ENCODE measurements at regions not wholly inside any gene's neighbourhood (a gene's known extent, or its start where the extent isn't known, plus 50 kb on each side); places are given as distances from the start of the nearest gene placed in this dataset.
"Not testable (repeated sequence)": the region's sequence is repeated elsewhere in the genome, so short reads cannot be mapped to it uniquely, and the experiment has no call there.

- DNase-seq, result no peak
These were observed 353.9 kb upstream of the LMCD1 start for GRCh38 chr3:8147711-8148110.

GRCh38 chr3:8152821-8153418, 348.7 kb upstream of the LMCD1 start:
- DNase-seq, result no peak

- no peak for DNase-seq
These were observed 347.8 kb upstream of the LMCD1 start for GRCh38 chr3:8153800-8154199.

DNA sequence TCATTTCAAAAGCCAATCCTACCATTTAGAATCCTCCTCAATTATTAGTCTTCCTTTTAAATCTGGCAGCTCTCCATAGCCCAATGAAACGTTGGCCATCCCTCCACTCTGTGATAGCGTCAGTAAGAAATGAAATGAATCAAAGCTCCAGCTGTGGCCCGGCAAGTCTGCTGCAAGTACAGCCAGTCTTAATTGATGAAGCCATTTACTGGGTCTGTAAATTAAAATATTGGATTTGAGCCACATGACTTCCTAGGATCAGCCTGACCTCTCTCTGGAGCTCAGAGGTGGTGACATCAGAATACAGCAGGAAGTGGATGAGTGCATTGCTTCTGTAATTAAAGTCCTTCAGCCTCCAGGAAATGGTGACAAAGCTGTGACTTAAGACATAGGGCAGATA, 347.0 kb upstream of the LMCD1 start:
- no peak for DNase-seq

GRCh38 chr3:8156138-8156537, 345.5 kb upstream of the LMCD1 start:
- DNase-seq, result no peak

DNA sequence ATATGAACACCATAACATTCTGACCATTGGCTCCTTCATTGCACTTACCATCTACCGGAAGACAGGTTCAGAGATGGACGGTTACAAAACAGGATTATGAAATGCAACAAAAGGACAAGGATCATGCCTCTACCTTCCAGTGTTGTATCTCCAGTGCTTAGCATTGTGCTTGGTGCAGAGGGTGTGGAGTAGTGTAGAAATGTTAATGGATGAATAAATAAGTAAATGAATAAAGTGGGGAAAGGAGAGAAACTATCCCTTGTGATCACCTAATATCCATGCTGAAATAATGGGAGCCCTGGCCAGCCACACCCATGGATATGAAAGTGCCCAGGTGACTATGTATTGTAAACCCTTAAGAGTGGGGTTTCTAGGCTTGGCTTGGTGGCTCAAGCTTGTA, 344.8 kb upstream of the LMCD1 start:
- no peak for DNase-seq

- no peak for DNase-seq
These were observed 344.0 kb upstream of the LMCD1 start for GRCh38 chr3:8157640-8158039.

GRCh38 chr3:8164145-8164544, 337.5 kb upstream of the LMCD1 start:
- no peak for DNase-seq

DNA sequence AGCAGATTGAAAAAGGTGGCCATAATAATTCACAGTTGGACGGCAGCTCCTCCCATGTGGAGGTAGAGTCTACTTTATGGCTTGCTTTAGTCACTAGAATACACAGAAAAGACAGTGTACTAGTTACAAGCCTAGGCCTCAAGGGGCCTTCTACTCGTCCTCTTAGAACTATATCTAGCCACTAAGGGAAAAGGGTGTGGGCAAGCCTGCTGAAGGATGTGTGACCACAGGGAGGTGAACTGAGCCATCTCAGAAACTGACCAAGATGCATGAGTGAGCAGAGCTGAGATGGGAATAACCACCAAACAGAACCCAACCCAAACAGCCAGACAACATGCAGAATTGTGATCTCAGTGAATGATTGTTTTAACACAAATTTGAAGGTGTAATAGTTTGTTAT, 335.6 kb upstream of the LMCD1 start:
- no peak for DNase-seq

DNA sequence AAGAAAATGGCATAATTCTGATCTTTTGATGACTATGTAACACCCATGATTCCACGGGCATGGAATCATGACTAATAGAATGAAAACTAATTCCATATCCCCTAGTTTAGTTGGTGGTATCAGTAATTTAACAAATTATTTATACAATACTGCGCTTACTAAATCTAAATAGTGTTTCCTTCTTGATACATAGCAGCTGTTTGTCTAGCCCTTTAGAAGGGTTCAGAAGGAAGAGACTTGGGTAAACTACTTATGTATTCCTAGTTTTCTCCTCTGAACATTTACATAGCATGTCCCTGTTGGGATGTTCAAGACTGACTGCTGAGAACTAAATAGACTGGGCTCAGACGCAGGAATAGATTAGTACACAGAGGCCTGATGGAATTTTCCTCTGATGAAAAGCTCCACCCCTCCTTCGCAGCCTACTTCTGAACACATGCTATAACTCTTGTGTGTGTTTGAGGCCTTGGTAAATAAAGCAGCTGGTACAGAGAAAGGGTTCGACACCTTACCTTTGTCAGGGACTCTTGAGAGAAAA, 330.6 kb upstream of the LMCD1 start:
- DNase-seq, result no peak

DNA sequence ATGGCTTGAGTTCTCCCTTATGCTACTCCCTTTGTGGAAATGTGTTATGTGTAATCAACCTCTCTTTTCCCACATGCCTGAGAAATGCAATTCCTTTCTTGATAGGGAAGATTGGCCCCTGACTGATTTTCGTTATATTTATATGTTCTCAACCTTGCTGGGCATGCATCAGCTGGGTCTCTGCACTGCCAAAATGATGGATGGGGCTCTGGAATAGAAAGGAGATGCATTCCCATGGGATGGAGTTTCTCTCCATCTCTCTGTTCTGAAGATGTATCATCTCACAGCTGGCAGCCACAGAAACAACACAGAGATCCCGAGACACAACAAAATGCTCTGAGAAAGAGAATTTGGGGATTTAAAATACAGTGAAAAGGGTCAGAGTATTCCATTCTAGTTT, 327.7 kb upstream of the LMCD1 start:
- DNase-seq, result no peak

DNA sequence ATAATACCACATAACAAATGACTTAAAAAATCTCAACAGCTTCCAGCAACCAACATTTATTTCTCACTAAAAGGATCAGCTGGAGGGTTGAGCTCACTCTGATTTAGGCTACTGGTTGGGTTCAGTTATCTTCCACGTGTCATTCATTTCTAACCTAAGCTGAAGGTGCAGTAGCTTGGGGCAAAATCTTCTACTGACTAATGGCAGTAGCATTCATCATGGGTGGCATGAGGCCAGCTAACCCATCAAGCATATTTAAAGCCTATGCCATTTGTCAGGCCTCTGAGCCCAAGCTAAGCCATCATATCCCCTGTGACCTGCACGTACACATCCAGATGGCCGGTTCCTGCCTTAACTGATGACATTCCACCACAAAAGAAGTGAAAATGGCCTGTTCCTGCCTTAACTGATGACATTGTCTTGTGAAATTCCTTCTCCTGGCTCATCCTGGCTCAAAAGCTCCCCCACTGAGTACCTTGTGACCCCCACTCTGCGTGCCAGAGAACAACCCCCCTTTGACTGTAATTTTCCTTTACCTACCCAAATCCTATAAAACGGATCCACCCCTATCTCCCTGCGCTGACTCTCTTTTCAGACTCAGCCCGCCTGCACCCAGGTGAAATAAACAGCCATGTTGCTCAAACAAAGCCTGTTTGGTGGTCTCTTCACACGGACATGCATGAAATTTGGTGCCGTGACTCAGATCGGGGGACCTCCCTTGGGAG, 324.7 kb upstream of the LMCD1 start:
- DNase-seq, result not testable (repeated sequence)

GRCh38 chr3:8178516-8178915, 323.1 kb upstream of the LMCD1 start:
- DNase-seq, result not testable (repeated sequence)

DNA sequence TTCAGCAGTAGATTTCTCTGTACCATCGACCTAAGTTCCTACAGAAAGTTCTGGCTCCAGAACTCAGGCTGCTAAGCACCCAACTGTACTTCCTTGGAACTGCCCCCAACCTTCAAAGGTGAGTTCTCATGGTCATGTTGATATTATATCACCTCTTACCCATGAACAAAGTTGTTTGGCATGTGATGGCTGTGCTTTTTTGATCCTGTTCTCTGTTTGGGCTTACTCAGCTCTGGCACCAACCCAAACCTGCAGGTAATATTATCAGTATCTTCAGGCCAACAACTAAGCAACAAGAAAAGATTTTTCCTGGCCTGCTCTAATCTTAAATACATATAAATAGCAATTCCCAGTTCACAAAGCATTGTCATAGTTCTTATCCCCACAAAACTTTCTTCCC, 318.7 kb upstream of the LMCD1 start:
- DNase-seq, result no peak

DNA sequence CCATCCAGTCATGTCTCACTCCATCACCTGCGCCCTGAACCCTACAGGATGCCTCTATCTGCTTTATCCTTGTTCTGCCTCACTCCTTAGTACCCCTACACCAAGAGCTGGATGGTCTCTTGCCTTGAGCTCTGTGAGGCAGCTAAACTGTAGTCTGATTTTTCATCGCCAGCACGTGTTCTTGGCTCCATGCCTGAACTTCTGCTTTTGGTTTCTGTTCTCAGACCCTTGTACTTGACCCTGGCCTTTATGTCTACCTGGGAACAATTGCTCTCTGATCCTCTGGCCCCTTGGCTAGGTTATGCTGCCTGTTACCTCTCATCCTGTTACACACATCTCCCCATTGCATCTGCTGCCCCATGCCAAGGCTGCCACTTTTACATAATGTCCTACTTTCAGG, 318.0 kb upstream of the LMCD1 start:
- no peak for DNase-seq

- no peak for DNase-seq
These were observed 315.4 kb upstream of the LMCD1 start for GRCh38 chr3:8186213-8186612.

DNA sequence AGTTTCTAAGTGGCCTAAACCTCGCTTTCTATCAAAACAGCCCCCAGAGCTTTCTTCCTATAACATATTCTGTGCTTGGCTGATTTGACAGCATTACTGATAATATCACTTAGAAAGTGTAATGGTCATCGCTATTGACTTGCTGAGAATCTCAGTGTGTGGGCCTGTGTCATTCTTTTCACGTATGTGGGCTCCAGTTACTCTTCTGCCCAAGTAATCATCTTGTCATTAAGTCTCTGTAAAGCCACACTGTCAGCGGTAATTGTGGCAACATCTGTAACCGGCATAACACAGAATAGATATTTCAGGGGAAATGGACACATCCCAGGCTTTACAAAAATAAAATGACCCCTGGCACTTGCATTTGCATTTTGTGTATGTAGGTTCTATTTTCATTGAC, 313.6 kb upstream of the LMCD1 start:
- no peak for DNase-seq

GRCh38 chr3:8189051-8189450, 312.6 kb upstream of the LMCD1 start:
- no peak for DNase-seq

DNA sequence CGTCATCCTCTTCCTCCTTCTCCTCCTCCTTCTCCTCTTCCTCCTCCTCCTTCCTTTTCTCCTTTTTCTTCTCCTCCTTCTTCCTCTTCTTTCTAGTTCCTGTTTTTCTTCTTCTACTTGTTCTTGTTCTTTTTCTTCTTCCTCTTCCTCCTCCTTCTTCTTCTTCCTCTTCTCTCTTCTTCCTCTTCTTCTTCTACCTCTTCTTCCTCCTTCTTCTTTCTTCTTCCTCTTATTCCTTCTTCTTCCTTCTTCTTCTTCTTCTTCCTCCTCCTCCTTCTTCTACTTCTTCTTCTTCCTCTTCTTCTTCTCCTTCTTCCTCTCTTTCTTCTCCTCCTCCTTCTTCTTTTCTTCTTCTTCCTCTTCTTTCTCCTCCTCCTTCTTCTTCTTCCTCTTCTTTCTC, 310.2 kb upstream of the LMCD1 start:
- no peak for DNase-seq

- no peak for DNase-seq
These were observed 304.2 kb upstream of the LMCD1 start for GRCh38 chr3:8197384-8197783.

DNA sequence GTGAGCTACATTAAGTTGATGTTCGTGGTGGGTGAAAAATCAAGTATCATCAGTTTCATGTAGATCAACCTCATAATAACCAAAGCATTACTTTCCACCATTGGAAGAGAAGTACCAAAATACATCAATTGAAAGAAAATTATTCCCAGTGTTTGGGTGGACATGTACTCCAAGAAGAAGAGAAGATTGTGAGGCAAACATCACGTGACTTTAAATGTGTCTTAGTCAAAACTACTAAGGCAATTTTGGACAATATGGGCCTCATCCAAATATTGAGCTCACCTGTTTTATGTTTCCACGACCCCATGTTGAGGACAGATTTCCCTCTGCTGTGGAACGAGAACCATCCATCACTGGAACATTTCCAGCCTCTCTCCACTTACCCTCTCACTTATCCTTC, 303.0 kb upstream of the LMCD1 start:
- no peak for DNase-seq

- no peak for DNase-seq
These were observed 300.6 kb upstream of the LMCD1 start for GRCh38 chr3:8200996-8201395.

DNA sequence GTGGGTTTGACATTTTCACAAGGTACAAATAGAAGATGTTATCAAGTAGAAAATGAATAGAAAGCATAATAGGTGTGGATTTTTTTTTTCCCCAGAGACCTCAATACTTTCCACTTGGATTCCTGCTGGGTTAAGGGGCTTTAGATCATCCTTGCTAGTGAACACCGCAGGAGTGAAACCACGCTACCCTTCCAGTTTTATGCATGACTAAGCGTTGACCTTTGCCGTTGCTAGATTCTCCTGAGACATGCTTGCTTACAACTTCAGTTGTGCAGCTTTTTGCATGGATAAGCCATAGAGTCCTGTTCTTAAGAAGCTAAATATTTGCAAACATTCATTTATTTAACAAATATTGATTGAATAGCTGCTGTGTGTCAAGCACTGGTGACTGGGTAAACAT, 299.7 kb upstream of the LMCD1 start:
- no peak for DNase-seq

DNA sequence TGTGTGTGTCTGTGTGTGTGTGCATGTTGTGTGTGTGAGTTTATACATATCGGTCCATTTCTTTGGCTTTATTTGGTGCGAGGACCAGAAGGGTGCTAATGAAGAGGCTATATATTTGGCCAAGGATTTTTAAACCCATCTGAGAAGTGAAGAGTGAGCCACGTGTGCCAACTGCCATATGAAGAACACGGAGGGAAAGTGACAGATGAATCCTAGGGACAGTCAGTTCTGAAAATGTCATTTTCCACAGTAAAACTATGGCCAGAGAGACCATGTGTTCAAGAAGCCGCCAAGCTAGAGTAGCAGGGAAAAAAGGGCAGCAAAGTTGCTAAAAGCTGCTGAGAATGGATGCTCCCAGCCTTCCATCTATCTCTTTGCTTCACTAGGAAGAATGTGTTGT, 297.3 kb upstream of the LMCD1 start:
- DNase-seq, result no peak
